ENCODE measurements at regions not wholly inside any gene's neighbourhood (a gene's known extent, or its start where the extent isn't known, plus 50 kb on each side); places are given as distances from the start of the nearest gene placed in this dataset.
A peak's percentile ranks its signal among the peaks of the same experiment; 100 is the strongest.

- no peak for TF ChIP-seq CTCF (IDR thresholded peaks at IDR 0.05)
- Mint-ChIP-seq H3K9me3 (peaks cover 4% of the 10 kb centered on the region), H3K4me1 (peaks cover 54% of the 10 kb centered on the region), H3K4me3 (no peak overlapping the region), H3K27ac (peak overlapping the region; percentile 97), H3K27me3 (ENCODE audit: low read depth, poor library complexity) (peaks cover 8% of the 10 kb centered on the region), H3K36me3 (ENCODE audit: low read depth) (peaks cover 5% of the 10 kb centered on the region)
- DNase-seq, result peak; percentile 26
These were observed 84.2 kb upstream of the SLC22A23 start for GRCh38 chr6:3541006-3541585.

GRCh38 chr6:3540253-3540820, 83.5 kb upstream of the SLC22A23 start:
- DNase-seq, result no peak
- no peak for TF ChIP-seq CTCF (IDR thresholded peaks at IDR 0.05)
- Mint-ChIP-seq H3K27me3 (ENCODE audit: low read depth, poor library complexity) (peaks cover 8% of the 10 kb centered on the region), H3K9me3 (peaks cover 4% of the 10 kb centered on the region), H3K36me3 (ENCODE audit: low read depth) (peaks cover 5% of the 10 kb centered on the region), H3K4me3 (no peak overlapping the region), H3K4me1 (peaks cover 61% of the 10 kb centered on the region), H3K27ac (peak overlapping the region; percentile 35)

- Mint-ChIP-seq H3K27me3 (ENCODE audit: low read depth, poor library complexity) (peaks cover 8% of the 10 kb centered on the region), H3K27ac (no peak overlapping the region), H3K9me3 (peaks cover 2% of the 10 kb centered on the region), H3K4me3 (no peak overlapping the region), H3K4me1 (peaks cover 62% of the 10 kb centered on the region), H3K36me3 (ENCODE audit: low read depth) (peaks cover 2% of the 10 kb centered on the region)
- no peak for DNase-seq
- TF ChIP-seq CTCF (IDR thresholded peaks at IDR 0.05), result no peak
These were observed 81.7 kb upstream of the SLC22A23 start for GRCh38 chr6:3538536-3538935.

GRCh38 chr6:3536901-3537300, 80.1 kb upstream of the SLC22A23 start:
- Mint-ChIP-seq H3K27ac (no peak overlapping the region), H3K9me3 (peaks cover 11% of the 10 kb centered on the region), H3K36me3 (ENCODE audit: low read depth) (peaks cover 5% of the 10 kb centered on the region), H3K4me1 (peaks cover 50% of the 10 kb centered on the region), H3K4me3 (no peak overlapping the region), H3K27me3 (ENCODE audit: low read depth, poor library complexity) (peaks cover 8% of the 10 kb centered on the region)
- DNase-seq, result no peak
- TF ChIP-seq CTCF (IDR thresholded peaks at IDR 0.05), result no peak

GRCh38 chr6:3535776-3536435, 79.1 kb upstream of the SLC22A23 start:
- H3K27ac Mint-ChIP-seq, result peak overlapping the region; percentile 18
- TF ChIP-seq CTCF (IDR thresholded peaks at IDR 0.05), result no peak
- H3K4me3 Mint-ChIP-seq, result no peak overlapping the region

More at GRCh38 chr6:3535776-3536435, 79.1 kb upstream of the SLC22A23 start:
- peaks cover 11% of the 10 kb centered on the region for H3K9me3 Mint-ChIP-seq
- H3K4me1 Mint-ChIP-seq, result peaks cover 41% of the 10 kb centered on the region
- H3K36me3 Mint-ChIP-seq (ENCODE audit: low read depth), result peaks cover 5% of the 10 kb centered on the region
- peaks cover 9% of the 10 kb centered on the region for H3K27me3 Mint-ChIP-seq (ENCODE audit: low read depth, poor library complexity)
- DNase-seq, result no peak

All from nephron progenitor cell (in vitro differentiated cells).